ENCODE measurements at regions not wholly inside any gene's neighbourhood (a gene's known extent, or its start where the extent isn't known, plus 50 kb on each side); places are given as distances from the start of the nearest gene placed in this dataset.

GRCh38 chr2:220915092-220915623, 656.9 kb downstream of the EPHA4 start:
- DNase-seq (ENCODE audit: low spot score): no peak

GRCh38 chr2:220916931-220917330, 655.2 kb downstream of the EPHA4 start:
- DNase-seq (ENCODE audit: low spot score): no peak

GRCh38 chr2:220930271-220931076, 641.6 kb downstream of the EPHA4 start:
- DNase-seq (ENCODE audit: low spot score): no peak

GRCh38 chr2:220931491-220931890, 640.6 kb downstream of the EPHA4 start:
- no peak for DNase-seq (ENCODE audit: low spot score)

- no peak for DNase-seq (ENCODE audit: low spot score)
Observed at GRCh38 chr2:220932041-220932440, 640.1 kb downstream of the EPHA4 start.

GRCh38 chr2:220935789-220936321, 636.2 kb downstream of the EPHA4 start:
- DNase-seq (ENCODE audit: low spot score): no peak

GRCh38 chr2:220936641-220937197, 635.4 kb downstream of the EPHA4 start:
- no peak for DNase-seq (ENCODE audit: low spot score)

GRCh38 chr2:220937245-220937644, 634.9 kb downstream of the EPHA4 start:
- no peak for DNase-seq (ENCODE audit: low spot score)

GRCh38 chr2:220940646-220941045, 631.5 kb downstream of the EPHA4 start:
- no peak for DNase-seq (ENCODE audit: low spot score)

GRCh38 chr2:220941683-220942082, 630.4 kb downstream of the EPHA4 start:
- no peak for DNase-seq (ENCODE audit: low spot score)

- DNase-seq (ENCODE audit: low spot score): no peak
Observed at GRCh38 chr2:220946552-220946951, 625.6 kb downstream of the EPHA4 start.

GRCh38 chr2:220948579-220948978, 623.5 kb downstream of the EPHA4 start:
- no peak for DNase-seq (ENCODE audit: low spot score)

- DNase-seq (ENCODE audit: low spot score): no peak
Observed at GRCh38 chr2:220949466-220949865, 622.6 kb downstream of the EPHA4 start.

- DNase-seq (ENCODE audit: low spot score): no peak
Observed at GRCh38 chr2:220955776-220956175, 616.3 kb downstream of the EPHA4 start.

- no peak for DNase-seq (ENCODE audit: low spot score)
Observed at GRCh38 chr2:220956429-220956828, 615.7 kb downstream of the EPHA4 start.

- DNase-seq (ENCODE audit: low spot score): peak; percentile 56
Observed at GRCh38 chr2:220959391-220959802, 612.7 kb downstream of the EPHA4 start.

- no peak for DNase-seq (ENCODE audit: low spot score)
Observed at GRCh38 chr2:220961143-220961860, 610.8 kb downstream of the EPHA4 start.

- no peak for DNase-seq (ENCODE audit: low spot score)
Observed at GRCh38 chr2:220962556-220962955, 609.5 kb downstream of the EPHA4 start.

- no peak for DNase-seq (ENCODE audit: low spot score)
Observed at GRCh38 chr2:220963076-220963475, 609.0 kb downstream of the EPHA4 start.

GRCh38 chr2:220963930-220964329, 608.2 kb downstream of the EPHA4 start:
- no peak for DNase-seq (ENCODE audit: low spot score)

GRCh38 chr2:220966636-220967035, 605.5 kb downstream of the EPHA4 start:
- no peak for DNase-seq (ENCODE audit: low spot score)

- no peak for DNase-seq (ENCODE audit: low spot score)
Observed at GRCh38 chr2:220969348-220969747, 602.8 kb downstream of the EPHA4 start.
